Testis (tissue), 2 donors: ENCODE measurements at regions not wholly inside any gene's neighbourhood (a gene's known extent, or its start where the extent isn't known, plus 50 kb on each side); places are given as distances from the start of the nearest gene placed in this dataset.

ENCODE experiments used
- CTCF ChIP-seq, 3 experiments: fragments of 450-650 bp in 2 of 3; fragments of 200-600 bp in 1 of 3; sonication (generic) in 1 of 3; IDR thresholded peaks; one replicate each; pipeline ENCODE4 v1.5.1; 2016 to 2019; ENCODE audit warnings: antibody characterized with exemption in 3 of 3, mild to moderate bottlenecking in 2 of 3, moderate library complexity in 1 of 3
- POLR2A ChIP-seq: fragments of 450-650 bp; IDR thresholded peaks from one replicate; pipeline ENCODE4 v1.6.1; 2017; ENCODE audit warnings: antibody characterized with exemption, mild to moderate bottlenecking, moderate library complexity

GRCh38 chr9:108519437-108519836 lies 336.3 kb downstream of the ACTL7B start:
- TF ChIP-seq CTCF (IDR thresholded peaks at IDR 0.05) (no peak), POLR2A (no peak)
